WERI-Rb-1 (cell line): ENCODE measurements at regions not wholly inside any gene's neighbourhood (a gene's known extent, or its start where the extent isn't known, plus 50 kb on each side); places are given as distances from the start of the nearest gene placed in this dataset.

ENCODE experiments used
- DNase-seq: peaks from one replicate; pipeline ENCODE4 v3.0.0-alpha.2; 2020
- H3K27ac ChIP-seq: fragments of 250-450 bp; sonication (Bioruptor Pico); 2 replicates; pipeline ENCODE4 v1.5.1; 2020; ENCODE audit warnings: mild to moderate bottlenecking, moderate library complexity
- H3K27me3 ChIP-seq: fragments of 250-450 bp; sonication (Bioruptor Pico); 2 replicates; pipeline ENCODE4 v1.5.1; 2021; ENCODE audit warnings: mild to moderate bottlenecking, low read depth, moderate library complexity; ENCODE audit not compliant: insufficient read depth, severe bottlenecking
- H3K36me3 ChIP-seq: fragments of 250-450 bp; sonication (Bioruptor Pico); 2 replicates; pipeline ENCODE4 v1.5.1; 2020; ENCODE audit warnings: mild to moderate bottlenecking, moderate library complexity
- H3K4me3 ChIP-seq: 2 replicates; pipeline ENCODE4 v1.5.1; 2011; ENCODE audit warnings: low read depth, mild to moderate bottlenecking, control low read depth, low read length
- H3K9me3 ChIP-seq: fragments of 250-450 bp; sonication (Bioruptor Pico); 2 replicates; pipeline ENCODE4 v1.5.1; 2021; ENCODE audit warnings: mild to moderate bottlenecking, moderate library complexity; ENCODE audit not compliant: severe bottlenecking
- CTCF ChIP-seq: IDR thresholded peaks from 2 replicates; pipeline ENCODE4 v1.5.1; 2011; ENCODE audit warnings: low read depth, mild to moderate bottlenecking, control low read depth, inconsistent platforms, low read length

GRCh38 chr17:13776027-13776551 lies 174.4 kb upstream of the HS3ST3A1 start:
- TF ChIP-seq CTCF: no peak
- peak overlapping the region; percentile 14; the same call in 1 of the 2 replicates for H3K27ac ChIP-seq
- H3K9me3 ChIP-seq: peaks cover 5% of the 10 kb centered on the region
- no peaks in the 10 kb centered on the region for H3K36me3 ChIP-seq
- no peak overlapping the region for H3K4me3 ChIP-seq
- peak; percentile 8 for DNase-seq
- H3K27me3 ChIP-seq: no peaks in the 10 kb centered on the region

GRCh38 chr17:13777003-13777402 lies 175.3 kb upstream of the HS3ST3A1 start:
- no peaks in the 10 kb centered on the region for H3K36me3 ChIP-seq

GRCh38 chr17:13784434-13785095 lies 182.8 kb upstream of the HS3ST3A1 start:
- Histone ChIP-seq H3K9me3 (peaks cover 6% of the 10 kb centered on the region), H3K36me3 (no peaks in the 10 kb centered on the region), H3K27me3 (no peaks in the 10 kb centered on the region), H3K27ac (no peak overlapping the region), H3K4me3 (no peak overlapping the region)
- TF ChIP-seq CTCF: no peak
- no peak for DNase-seq

More at GRCh38 chr17:13777003-13777402, 175.3 kb upstream of the HS3ST3A1 start:
- Histone ChIP-seq H3K9me3 (peaks cover 6% of the 10 kb centered on the region), H3K27ac (no peak overlapping the region), H3K27me3 (no peaks in the 10 kb centered on the region), H3K4me3 (no peak overlapping the region)
- no peak for TF ChIP-seq CTCF
- no peak for DNase-seq

- no peak for DNase-seq
- no peaks in the 10 kb centered on the region for H3K27me3 ChIP-seq
- no peak for TF ChIP-seq CTCF
- H3K4me3 ChIP-seq: no peak overlapping the region
- H3K36me3 ChIP-seq: no peaks in the 10 kb centered on the region
- peaks cover under 1% of the 10 kb centered on the region for H3K9me3 ChIP-seq
- no peak overlapping the region for H3K27ac ChIP-seq
Observed at GRCh38 chr17:13785981-13786598, 184.4 kb upstream of the HS3ST3A1 start.

- no peak overlapping the region for H3K4me3 ChIP-seq
- H3K36me3 ChIP-seq: no peaks in the 10 kb centered on the region
- H3K27ac ChIP-seq: no peak overlapping the region
- H3K27me3 ChIP-seq: no peaks in the 10 kb centered on the region
- no peak for DNase-seq
- no peaks in the 10 kb centered on the region for H3K9me3 ChIP-seq
- no peak for TF ChIP-seq CTCF
Observed at GRCh38 chr17:13787636-13788035, 185.9 kb upstream of the HS3ST3A1 start.
